HG02884 (cell line): ENCODE measurements at regions not wholly inside any gene's neighbourhood (a gene's known extent, or its start where the extent isn't known, plus 50 kb on each side); places are given as distances from the start of the nearest gene placed in this dataset.

Source experiments
- ATAC-seq: cut with Tn5 transposase; IDR thresholded peaks from one replicate; pipeline ENCODE4 v1.9.1; 2021; ENCODE audit warnings: mild to moderate bottlenecking, moderate library complexity; ENCODE audit not compliant: unreplicated experiment

GRCh38 chrX:57204306-57204705 is 67.1 kb upstream of the SPIN2A start:
- ATAC-seq: no peak

- ATAC-seq: no peak
These were observed 74.6 kb upstream of the FAAH2 start for GRCh38 chrX:57211906-57212305.

- ATAC-seq: no peak
These were observed 58.8 kb upstream of the FAAH2 start for GRCh38 chrX:57227691-57228090.

- peak; percentile 68 for ATAC-seq
These were observed 53.7 kb upstream of the FAAH2 start for GRCh38 chrX:57232658-57233360.
